Neuronal stem cell (in vitro differentiated cells): ENCODE measurements at regions not wholly inside any gene's neighbourhood (a gene's known extent, or its start where the extent isn't known, plus 50 kb on each side); places are given as distances from the start of the nearest gene placed in this dataset.

Experiments
- DNase-seq: peaks from one replicate; pipeline ENCODE4 v3.0.0-alpha.2; 2013; ENCODE audit warnings: low spot score
- H2AFZ ChIP-seq: one replicate; pipeline ENCODE4 v1.6.1; 2013; ENCODE audit warnings: mild to moderate bottlenecking, low read length, inconsistent platforms
- H2AK5ac ChIP-seq: 2 replicates; pipeline ENCODE4 v1.6.1; 2013; ENCODE audit warnings: low read depth, mild to moderate bottlenecking, inconsistent platforms, low read length, moderate library complexity, mixed read lengths
- H2BK120ac ChIP-seq: 2 replicates; pipeline ENCODE4 v1.6.1; 2013; ENCODE audit warnings: low read depth, mild to moderate bottlenecking, inconsistent platforms, low read length, moderate library complexity, mixed read lengths
- H2BK12ac ChIP-seq: one replicate; pipeline ENCODE4 v1.6.1; 2013; ENCODE audit warnings: low read length, inconsistent platforms
- H2BK15ac ChIP-seq: 2 replicates; pipeline ENCODE4 v1.6.1; 2013; ENCODE audit warnings: mild to moderate bottlenecking, low read length, inconsistent platforms, mixed read lengths
- H2BK5ac ChIP-seq: one replicate; pipeline ENCODE4 v1.6.1; 2013; ENCODE audit warnings: inconsistent platforms, mild to moderate bottlenecking, low read length, moderate library complexity
- H3K14ac ChIP-seq: one replicate; pipeline ENCODE4 v1.6.1; 2013; ENCODE audit warnings: low read length, inconsistent platforms
- H3K18ac ChIP-seq: 2 replicates; pipeline ENCODE4 v1.6.1; 2013; ENCODE audit warnings: low read length, inconsistent platforms
- H3K23ac ChIP-seq: 2 replicates; pipeline ENCODE4 v1.6.1; 2013; ENCODE audit warnings: low read depth, mild to moderate bottlenecking, mixed read lengths, low read length, inconsistent platforms; ENCODE audit not compliant: poor library complexity
- H3K27ac ChIP-seq: replicated peaks from 3 replicates; pipeline ENCODE4 v1.5.1; 2013; ENCODE audit warnings: low read length, inconsistent platforms
- H3K27me3 ChIP-seq, 3 experiments: 2 replicates each; pipeline ENCODE4 v1.6.1; 2013; ENCODE audit warnings: low read length in 3 of 3, mild to moderate bottlenecking in 2 of 3, inconsistent platforms in 1 of 3, low read depth in 1 of 3, mixed read lengths in 1 of 3, moderate library complexity in 1 of 3; ENCODE audit not compliant: control insufficient read depth in 3 of 3, insufficient read depth in 3 of 3
- H3K36me3 ChIP-seq, 2 donors: replicated peaks in 1 of 2; 2 replicates each; pipeline ENCODE4 v1.6.1; 2013; ENCODE audit warnings: low read length in 2 of 2; ENCODE audit not compliant: control insufficient read depth in 2 of 2, insufficient read depth in 2 of 2
- H3K4ac ChIP-seq: 2 replicates; pipeline ENCODE4 v1.6.1; 2013; ENCODE audit warnings: inconsistent platforms, mild to moderate bottlenecking, low read length, moderate library complexity
- H3K4me1 ChIP-seq, 2 donors: 1 replicate in 1 of 2; 2 replicates in 1 of 2; pipeline ENCODE4 v1.6.1; 2013; ENCODE audit warnings: low read length in 2 of 2, low read depth in 1 of 2; ENCODE audit not compliant: control insufficient read depth in 2 of 2, insufficient read depth in 1 of 2
- H3K4me2 ChIP-seq: one replicate; pipeline ENCODE4 v1.6.1; 2013; ENCODE audit warnings: mild to moderate bottlenecking, low read length, inconsistent platforms; ENCODE audit not compliant: insufficient read depth, poor library complexity, severe bottlenecking
- H3K4me3 ChIP-seq, 2 donors: 2 replicates each; pipeline ENCODE4 v1.5.1; 2013; ENCODE audit warnings: low read length in 2 of 2, mild to moderate bottlenecking in 2 of 2, inconsistent platforms in 1 of 2, moderate library complexity in 1 of 2
- H3K79me1 ChIP-seq: one replicate; pipeline ENCODE4 v1.6.1; 2013; ENCODE audit warnings: low read depth, mild to moderate bottlenecking, inconsistent platforms, low read length, moderate library complexity
- H3K9ac ChIP-seq: one replicate; pipeline ENCODE4 v1.6.1; 2013; ENCODE audit warnings: mild to moderate bottlenecking, low read depth, low read length, inconsistent platforms; ENCODE audit not compliant: poor library complexity
- H3K9me3 ChIP-seq, 2 donors: replicated peaks in 1 of 2; 2 replicates each; pipeline versions ENCODE3 to v1.6.1; 2013; ENCODE audit warnings: low read length in 2 of 2, mild to moderate bottlenecking in 2 of 2, inconsistent platforms in 1 of 2, low read depth in 1 of 2, mixed read lengths in 1 of 2, moderate library complexity in 1 of 2; ENCODE audit not compliant: control insufficient read depth in 2 of 2, insufficient read depth in 1 of 2
- H4K8ac ChIP-seq: one replicate; pipeline ENCODE4 v1.6.1; 2013; ENCODE audit warnings: low read depth, mild to moderate bottlenecking, inconsistent platforms, low read length, moderate library complexity
- H4K91ac ChIP-seq: one replicate; pipeline ENCODE4 v1.6.1; 2013; ENCODE audit warnings: low read length, low read depth, mild to moderate bottlenecking, inconsistent platforms; ENCODE audit not compliant: poor library complexity
- WGBS, 2 donors: extraction: QIAGEN DNeasy Blood & Tissue Kit; methylation state at CpG; one replicate each; pipeline ENCODE4 v1.1.7; 2013; ENCODE audit warnings: missing lambda C conversion rate in 2 of 2, mixed read lengths in 1 of 2; ENCODE audit not compliant: insufficient read length in 2 of 2, insufficient replicate concordance in 1 of 2; ENCODE audit errors: extremely low coverage in 2 of 2; 5-methylcytosine and 5-hydroxymethylcytosine counted together

DNA sequence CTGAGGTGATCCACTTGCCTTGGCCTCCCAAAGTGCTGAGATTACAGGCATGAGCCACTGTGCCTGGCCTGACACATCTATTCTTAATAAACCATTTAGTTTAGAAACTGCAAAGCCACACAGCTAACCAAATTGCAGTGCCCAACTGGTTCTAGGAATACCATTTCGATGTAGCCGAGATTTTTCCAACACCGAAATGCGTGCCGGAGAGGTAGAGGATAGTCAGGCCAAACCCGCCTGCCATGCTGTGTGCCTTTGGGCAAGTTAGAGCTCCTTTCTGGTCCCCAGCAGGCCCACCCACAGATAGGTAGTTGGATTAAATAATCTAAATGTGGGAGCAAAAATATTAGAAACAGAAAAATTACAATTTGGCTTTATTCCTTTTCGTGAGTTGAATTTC is 254.4 kb downstream of the FOXD2 start:
- Histone ChIP-seq H3K18ac (peak overlapping the region; percentile 44), H2BK5ac (no peak overlapping the region), H3K9ac (no peak overlapping the region), H2BK15ac (no peak overlapping the region), H3K27ac (no peak overlapping the region), H3K4me1 (peaks cover 3 to 39% of the 10 kb centered on the region in 2 donors), H2BK12ac (no peak overlapping the region), H3K23ac (no peak overlapping the region), H4K91ac (no peak overlapping the region), H2AFZ (no peak overlapping the region), H3K27me3 (peaks cover 0 to 44% (median 0%) of the 10 kb centered on the region in 3 experiments), H3K14ac (no peak overlapping the region), H2AK5ac (peak overlapping the region; percentile 36), H3K4me3 (no peak overlapping the region), H3K36me3 (no peaks in the 10 kb centered on the region), H3K79me1 (no peaks in the 10 kb centered on the region), H3K4ac (no peak overlapping the region), H2BK120ac (no peak overlapping the region), H3K9me3 (no peaks in the 10 kb centered on the region), H4K8ac (no peak overlapping the region), H3K4me2 (no peak overlapping the region)
- WGBS, 2 donors = no CpG with 5 or more reads among the region's 7 CpGs
- no peak for DNase-seq

DNA sequence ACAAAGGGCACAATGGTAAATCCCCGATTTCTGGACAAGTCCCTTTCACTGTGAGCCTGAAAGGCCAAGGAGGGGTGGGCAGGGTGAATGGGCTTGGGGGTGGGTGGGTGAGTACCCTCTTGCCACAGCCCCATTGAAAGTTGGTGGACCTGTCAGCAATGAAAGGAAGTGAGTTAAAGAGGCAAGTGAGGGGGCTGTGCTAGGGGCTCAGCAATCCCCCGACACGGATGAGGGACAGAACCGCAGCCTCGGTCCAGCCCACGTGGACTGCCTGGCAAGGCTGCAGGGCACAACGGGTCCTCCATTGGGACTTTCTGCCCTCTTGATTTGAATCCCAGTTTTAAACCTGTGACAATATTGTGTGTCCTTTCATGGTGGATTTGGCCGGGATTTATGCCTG is 255.3 kb downstream of the FOXD2 start:
- H3K14ac ChIP-seq = no peak overlapping the region
- peak overlapping the region; percentile 27 for H3K4me2 ChIP-seq
- no peak overlapping the region for H2AFZ ChIP-seq
- no peak overlapping the region for H3K4ac ChIP-seq
- H3K27ac ChIP-seq = peak overlapping the region; percentile 64
- no peak overlapping the region for H2AK5ac ChIP-seq
- H2BK120ac ChIP-seq = no peak overlapping the region
- no peaks in the 10 kb centered on the region for H3K79me1 ChIP-seq
- no peaks in the 10 kb centered on the region for H3K9me3 ChIP-seq
- H3K4me3 ChIP-seq = no peak overlapping the region
- H3K23ac ChIP-seq = no peak overlapping the region
- no peak for DNase-seq
- H2BK5ac ChIP-seq = no peak overlapping the region
- peaks cover 0 to 35% (median 0%) of the 10 kb centered on the region in 3 experiments for H3K27me3 ChIP-seq
- H3K18ac ChIP-seq = peak overlapping the region; percentile 49
- H3K4me1 ChIP-seq = peaks cover 3 to 39% of the 10 kb centered on the region in 2 donors
- H3K9ac ChIP-seq = no peak overlapping the region
- H4K8ac ChIP-seq = no peak overlapping the region
- no peaks in the 10 kb centered on the region for H3K36me3 ChIP-seq
- no CpG with 5 or more reads among the region's 8 CpGs for WGBS, 2 donors
- no peak overlapping the region for H2BK12ac ChIP-seq
- H2BK15ac ChIP-seq = no peak overlapping the region
- H4K91ac ChIP-seq = no peak overlapping the region

DNA sequence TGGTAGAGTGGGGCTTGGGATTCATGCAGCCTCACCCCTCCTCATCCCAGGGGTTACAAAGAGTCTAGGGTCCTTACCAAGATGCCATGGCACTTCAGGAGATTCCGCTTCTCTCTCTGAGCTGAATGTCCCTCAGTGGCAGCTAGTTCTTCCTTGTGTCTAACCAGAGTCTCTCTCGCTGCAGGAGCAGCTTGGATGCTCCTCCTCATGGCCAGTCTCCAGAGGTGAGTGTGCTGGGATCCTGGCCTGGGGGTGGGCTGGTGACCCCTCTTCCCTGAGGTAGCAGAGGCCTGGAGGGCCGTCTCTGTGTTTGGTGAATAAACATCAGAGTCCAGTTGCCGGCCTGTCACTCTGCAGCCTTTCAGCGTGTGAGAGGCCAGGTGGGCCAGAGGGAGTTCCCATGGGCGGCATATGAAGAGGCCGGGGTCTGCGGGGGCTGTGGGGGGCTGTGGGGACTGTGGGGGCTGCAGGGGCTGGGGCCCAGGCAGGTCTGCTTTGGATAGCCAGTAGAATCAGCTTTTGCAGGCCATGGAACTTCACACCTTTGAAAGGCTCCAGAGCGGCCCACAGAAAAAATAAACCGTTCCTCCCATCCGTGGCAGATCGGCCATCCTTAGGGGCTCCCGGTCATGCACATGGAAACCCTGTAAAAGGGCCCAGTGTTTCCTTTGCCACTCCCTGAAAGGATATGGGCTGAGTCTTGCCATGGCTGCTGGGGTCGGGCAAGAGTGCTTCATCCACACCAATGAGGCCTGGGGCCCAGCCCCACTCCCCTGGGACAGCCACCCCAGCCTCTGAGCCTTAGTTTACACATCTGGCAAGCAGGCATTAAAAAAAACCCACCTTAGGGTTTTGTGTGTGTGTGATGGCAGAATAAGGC is 256.4 kb downstream of the FOXD2 start:
- no peak overlapping the region for H4K8ac ChIP-seq
- no peak overlapping the region for H3K4me3 ChIP-seq
- H2AFZ ChIP-seq = no peak overlapping the region
- no peak overlapping the region for H4K91ac ChIP-seq
- no CpG with 5 or more reads among the region's 14 CpGs for WGBS, 2 donors
- H3K36me3 ChIP-seq = no peaks in the 10 kb centered on the region
- no peak overlapping the region for H3K27ac ChIP-seq
- H2AK5ac ChIP-seq = no peak overlapping the region
- no peak overlapping the region for H2BK5ac ChIP-seq
- H3K4me1 ChIP-seq = peaks cover 3 to 32% of the 10 kb centered on the region in 2 donors
- H3K14ac ChIP-seq = no peak overlapping the region
- DNase-seq = no peak
- peaks cover 0 to 24% (median 0%) of the 10 kb centered on the region in 3 experiments for H3K27me3 ChIP-seq
- H2BK15ac ChIP-seq = no peak overlapping the region
- H3K4me2 ChIP-seq = no peak overlapping the region
- H3K9ac ChIP-seq = no peak overlapping the region
- H3K9me3 ChIP-seq = no peaks in the 10 kb centered on the region
- no peak overlapping the region for H3K4ac ChIP-seq
- no peaks in the 10 kb centered on the region for H3K79me1 ChIP-seq
- no peak overlapping the region for H2BK12ac ChIP-seq
- H2BK120ac ChIP-seq = no peak overlapping the region
- peak overlapping the region; percentile 73 for H3K18ac ChIP-seq
- no peak overlapping the region for H3K23ac ChIP-seq

DNA sequence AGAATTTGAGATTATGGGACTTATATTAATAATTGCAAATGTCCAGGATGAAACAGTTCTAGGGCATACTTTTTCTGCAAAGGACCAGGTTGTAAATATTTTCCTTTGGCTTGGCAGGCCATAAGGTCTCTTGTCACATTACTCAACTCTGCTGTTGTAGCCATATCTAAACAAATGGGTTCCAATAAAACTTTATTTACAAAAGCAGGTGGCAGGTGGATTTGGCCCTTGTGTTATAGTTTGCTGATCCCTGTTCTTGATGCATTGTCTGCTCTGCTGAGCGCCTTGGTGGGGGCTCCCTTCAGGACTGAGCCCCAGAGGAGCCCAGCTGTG is 258.5 kb downstream of the FOXD2 start:
- WGBS, 2 donors = no CpG with 5 or more reads among the region's 1 CpG
- Histone ChIP-seq H3K18ac (peak overlapping the region; percentile 78), H2BK15ac (no peak overlapping the region), H2BK12ac (no peak overlapping the region), H4K8ac (no peak overlapping the region), H3K4me2 (no peak overlapping the region), H3K9ac (no peak overlapping the region), H3K79me1 (no peaks in the 10 kb centered on the region), H3K4me1 (peaks cover 3 to 28% of the 10 kb centered on the region in 2 donors), H2AK5ac (peak overlapping the region; percentile 23), H3K27ac (peak overlapping the region; percentile 53), H2BK120ac (no peak overlapping the region), H3K14ac (no peak overlapping the region), H3K23ac (no peak overlapping the region), H3K9me3 (no peaks in the 10 kb centered on the region), H4K91ac (no peak overlapping the region), H3K4me3 (no peak overlapping the region), H3K4ac (no peak overlapping the region), H3K36me3 (no peaks in the 10 kb centered on the region), H3K27me3 (peaks cover 0 to 23% (median 0%) of the 10 kb centered on the region in 3 experiments), H2AFZ (no peak overlapping the region), H2BK5ac (no peak overlapping the region)
- DNase-seq = no peak
